ENCODE measurements at regions not wholly inside any gene's neighbourhood (a gene's known extent, or its start where the extent isn't known, plus 50 kb on each side); places are given as distances from the start of the nearest gene placed in this dataset.
"Not testable (repeated sequence)": the region's sequence is repeated elsewhere in the genome, so short reads cannot be mapped to it uniquely, and the experiment has no call there.

GRCh38 chr17:20731131-20731530 is 151.6 kb downstream of the CDRT15L2 start:
- TF ChIP-seq POLR2A (IDR thresholded peaks at IDR 0.05; ENCODE audit: low read depth, low read length); CTCF (IDR thresholded peaks at IDR 0.05 in 2 of 3, conservative IDR thresholded peaks at IDR 0.05 in 1 of 3; ENCODE audit: control insufficient read depth in 2 of 3, extremely low read depth in 1 of 3, insufficient read depth in 1 of 3, low read depth in 3 of 3, low read length in 3 of 3); KDM1A (IDR thresholded peaks at IDR 0.05; ENCODE audit: borderline replicate concordance); MXI1 (IDR thresholded peaks at IDR 0.05; ENCODE audit: low read depth, low read length); RAD21 (IDR thresholded peaks at IDR 0.05; ENCODE audit: insufficient read depth, low read depth, low read length): not testable (repeated sequence)

Measured in GM12878 (cell line).